ENCODE measurements at regions not wholly inside any gene's neighbourhood (a gene's known extent, or its start where the extent isn't known, plus 50 kb on each side); places are given as distances from the start of the nearest gene placed in this dataset.

DNA sequence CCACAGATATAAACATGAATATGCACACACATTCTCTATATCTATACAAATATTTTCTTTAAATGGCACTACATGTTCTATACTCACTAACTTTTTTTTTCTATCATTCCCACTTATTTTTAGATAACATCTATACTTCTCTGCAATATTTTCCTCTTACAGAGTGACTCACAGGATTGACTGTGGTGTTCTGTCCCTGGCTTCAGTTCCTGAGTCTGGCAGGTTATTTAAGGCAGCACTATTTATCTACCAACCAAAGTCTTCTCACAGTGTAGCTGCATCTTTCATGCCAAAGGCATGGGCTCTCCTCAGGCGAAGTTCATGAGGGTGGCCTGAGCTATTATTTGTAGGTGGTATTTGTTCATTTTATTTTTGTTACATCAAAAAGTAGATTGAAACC lies 409.0 kb downstream of the PRR16 start:
- TF ChIP-seq, protein P1, sequence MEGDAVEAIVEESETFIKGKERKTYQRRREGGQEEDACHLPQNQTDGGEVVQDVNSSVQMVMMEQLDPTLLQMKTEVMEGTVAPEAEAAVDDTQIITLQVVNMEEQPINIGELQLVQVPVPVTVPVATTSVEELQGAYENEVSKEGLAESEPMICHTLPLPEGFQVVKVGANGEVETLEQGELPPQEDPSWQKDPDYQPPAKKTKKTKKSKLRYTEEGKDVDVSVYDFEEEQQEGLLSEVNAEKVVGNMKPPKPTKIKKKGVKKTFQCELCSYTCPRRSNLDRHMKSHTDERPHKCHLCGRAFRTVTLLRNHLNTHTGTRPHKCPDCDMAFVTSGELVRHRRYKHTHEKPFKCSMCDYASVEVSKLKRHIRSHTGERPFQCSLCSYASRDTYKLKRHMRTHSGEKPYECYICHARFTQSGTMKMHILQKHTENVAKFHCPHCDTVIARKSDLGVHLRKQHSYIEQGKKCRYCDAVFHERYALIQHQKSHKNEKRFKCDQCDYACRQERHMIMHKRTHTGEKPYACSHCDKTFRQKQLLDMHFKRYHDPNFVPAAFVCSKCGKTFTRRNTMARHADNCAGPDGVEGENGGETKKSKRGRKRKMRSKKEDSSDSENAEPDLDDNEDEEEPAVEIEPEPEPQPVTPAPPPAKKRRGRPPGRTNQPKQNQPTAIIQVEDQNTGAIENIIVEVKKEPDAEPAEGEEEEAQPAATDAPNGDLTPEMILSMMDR (IDR thresholded peaks at IDR 0.05 in 2 of 3, conservative IDR thresholded peaks at IDR 0.05 in 1 of 3; ENCODE audit: insufficient read depth in 2 of 3, low read depth in 1 of 3, low read length in 3 of 3), result no peak
- TF ChIP-seq ZBTB7A (IDR thresholded peaks at IDR 0.05; ENCODE audit: borderline replicate concordance, control insufficient read depth, low read depth, low read length), result no peak
- TF ChIP-seq MIER1 (IDR thresholded peaks at IDR 0.05; ENCODE audit: low read depth), result no peak
- no peak for TF ChIP-seq KLF16 (IDR thresholded peaks at IDR 0.05)
- TF ChIP-seq CHD1 (IDR thresholded peaks at IDR 0.05; ENCODE audit: low read length), result no peak
- no peak for TF ChIP-seq ZHX1 (conservative IDR thresholded peaks at IDR 0.05; ENCODE audit: low read length)
- TF ChIP-seq SMC3 (conservative IDR thresholded peaks at IDR 0.05; ENCODE audit: insufficient read depth, low read depth, low read length), result no peak
- no peak for TF ChIP-seq ILK (tag; IDR thresholded peaks at IDR 0.05; ENCODE audit: borderline replicate concordance, low read depth)
- TF ChIP-seq STAG1 (CRISPR knock-in tag; IDR thresholded peaks at IDR 0.05; ENCODE audit: borderline replicate concordance), result no peak
- TF ChIP-seq ZNF507 (tag; conservative IDR thresholded peaks at IDR 0.05), result no peak
- TF ChIP-seq, protein P2, sequence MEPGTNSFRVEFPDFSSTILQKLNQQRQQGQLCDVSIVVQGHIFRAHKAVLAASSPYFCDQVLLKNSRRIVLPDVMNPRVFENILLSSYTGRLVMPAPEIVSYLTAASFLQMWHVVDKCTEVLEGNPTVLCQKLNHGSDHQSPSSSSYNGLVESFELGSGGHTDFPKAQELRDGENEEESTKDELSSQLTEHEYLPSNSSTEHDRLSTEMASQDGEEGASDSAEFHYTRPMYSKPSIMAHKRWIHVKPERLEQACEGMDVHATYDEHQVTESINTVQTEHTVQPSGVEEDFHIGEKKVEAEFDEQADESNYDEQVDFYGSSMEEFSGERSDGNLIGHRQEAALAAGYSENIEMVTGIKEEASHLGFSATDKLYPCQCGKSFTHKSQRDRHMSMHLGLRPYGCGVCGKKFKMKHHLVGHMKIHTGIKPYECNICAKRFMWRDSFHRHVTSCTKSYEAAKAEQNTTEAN (CRISPR knock-in tag; IDR thresholded peaks at IDR 0.05), result no peak
- TF ChIP-seq POLR2AphosphoS5 (IDR thresholded peaks at IDR 0.05; ENCODE audit: control insufficient read depth, insufficient read depth, low read depth, low read length), result no peak

Data from K562 (cell line).